GM21423 (cell line): ENCODE measurements at regions not wholly inside any gene's neighbourhood (a gene's known extent, or its start where the extent isn't known, plus 50 kb on each side); places are given as distances from the start of the nearest gene placed in this dataset.
"Not testable (repeated sequence)": the region's sequence is repeated elsewhere in the genome, so short reads cannot be mapped to it uniquely, and the experiment has no call there.

Experiments
- ATAC-seq: cut with Tn5 transposase; IDR thresholded peaks from one replicate; pipeline ENCODE4 v1.9.1; 2021; ENCODE audit warnings: mild to moderate bottlenecking, moderate library complexity; ENCODE audit not compliant: unreplicated experiment

- ATAC-seq: no peak
These were observed 96.6 kb upstream of the IRAK1BP1 start for GRCh38 chr6:78770765-78771164.

GRCh38 chr6:78771586-78771985, 95.8 kb upstream of the IRAK1BP1 start:
- no peak for ATAC-seq

- ATAC-seq: no peak
These were observed 86.3 kb upstream of the IRAK1BP1 start for GRCh38 chr6:78781001-78781400.

- not testable (repeated sequence) for ATAC-seq
These were observed 84.0 kb upstream of the IRAK1BP1 start for GRCh38 chr6:78783366-78783765.

GRCh38 chr6:78797270-78797669, 70.1 kb upstream of the IRAK1BP1 start:
- no peak for ATAC-seq

- no peak for ATAC-seq
These were observed 67.7 kb upstream of the IRAK1BP1 start for GRCh38 chr6:78799682-78800081.

- not testable (repeated sequence) for ATAC-seq
These were observed 60.6 kb upstream of the IRAK1BP1 start for GRCh38 chr6:78806792-78807191.

- not testable (repeated sequence) for ATAC-seq
These were observed 59.5 kb upstream of the IRAK1BP1 start for GRCh38 chr6:78807655-78808355.

GRCh38 chr6:78808356-78808891, 58.9 kb upstream of the IRAK1BP1 start:
- no peak for ATAC-seq

GRCh38 chr6:78808933-78809332, 58.4 kb upstream of the IRAK1BP1 start:
- no peak for ATAC-seq

- ATAC-seq: peak; percentile 51
These were observed 57.2 kb upstream of the IRAK1BP1 start for GRCh38 chr6:78810146-78810545.

- ATAC-seq: no peak
These were observed 56.7 kb upstream of the IRAK1BP1 start for GRCh38 chr6:78810698-78811097.
